K562 (cell line): ENCODE measurements at regions not wholly inside any gene's neighbourhood (a gene's known extent, or its start where the extent isn't known, plus 50 kb on each side); places are given as distances from the start of the nearest gene placed in this dataset.

Experiments
- BRD9 ChIP-seq: fragments of 450-650 bp; IDR thresholded peaks from 2 replicates; pipeline ENCODE4 v1.6.1; 2018; ENCODE audit warnings: low read depth; ENCODE audit not compliant: partially characterized antibody
- ELK3 ChIP-seq: fragments of 450-650 bp; formaldehyde crosslinking; IDR thresholded peaks from 2 replicates; pipeline ENCODE4 v1.4.0; 2020; ENCODE audit warnings: mild to moderate bottlenecking
- FOS ChIP-seq: IDR thresholded peaks from 3 replicates; pipeline ENCODE4 v1.6.1; 2011; ENCODE audit not compliant: insufficient read length; ENCODE audit errors: extremely low read depth
- KLF6 ChIP-seq: fragments of 250-450 bp; sonication (Bioruptor Pico); IDR thresholded peaks from 2 replicates; pipeline ENCODE4 v1.4.0; 2020; ENCODE audit warnings: mild to moderate bottlenecking, moderate library complexity, borderline replicate concordance
- MECOM ChIP-seq: fragments of 250-450 bp; sonication (Bioruptor Pico); IDR thresholded peaks from 2 replicates; pipeline ENCODE4 v1.8.0; 2022; ENCODE audit warnings: inconsistent platforms
- PHF21A ChIP-seq: fragments of 450-650 bp; IDR thresholded peaks from 2 replicates; pipeline ENCODE4 v1.6.1; 2017; ENCODE audit warnings: low read depth, borderline replicate concordance
- PRMT5 ChIP-seq: sonication (generic); formaldehyde crosslinking; IDR thresholded peaks from 2 replicates; pipeline ENCODE4 v1.5.0; 2020; ENCODE audit warnings: missing genetic modification reagents
- THAP7 ChIP-seq: fragments of 250-450 bp; sonication (Bioruptor Pico); IDR thresholded peaks from 2 replicates; pipeline ENCODE4 v1.5.0; 2021
- VEZF1 ChIP-seq: fragments of 200-800 bp; sonication (Bioruptor generic); IDR thresholded peaks from 2 replicates; pipeline ENCODE4 v1.6.1; 2017; ENCODE audit warnings: missing genetic modification characterization, missing compliant biosample characterization
- ZNF740 ChIP-seq, 3 experiments: fragments of 200-800 bp in 1 of 3; sonication (Bioruptor generic) in 1 of 3; sonication (generic) in 1 of 3; formaldehyde crosslinking in 1 of 3; IDR thresholded peaks; 2 replicates each; pipeline versions ENCODE4 v1.6.1 to v1.8.0; 2016 to 2022; ENCODE audit warnings: mild to moderate bottlenecking in 2 of 3, missing compliant biosample characterization in 2 of 3, missing genetic modification characterization in 2 of 3, missing genetic modification reagents in 1 of 3
- ZNF79 ChIP-seq: fragments of 250-450 bp; sonication (Bioruptor Pico); IDR thresholded peaks from 2 replicates; pipeline ENCODE4 v1.4.0; 2020; ENCODE audit warnings: low read depth, mild to moderate bottlenecking, moderate library complexity

- TF ChIP-seq THAP7 (CRISPR knock-in tag), result no peak
- no peak for TF ChIP-seq VEZF1 (CRISPR knock-in tag)
- no peak for TF ChIP-seq KLF6
- TF ChIP-seq MECOM (CRISPR knock-in tag), result no peak
- no peak for TF ChIP-seq PHF21A
- TF ChIP-seq PRMT5 (CRISPR knock-in tag), result no peak
- no peak for TF ChIP-seq FOS
- no peak for TF ChIP-seq ZNF740 (CRISPR knock-in tag; IDR thresholded peaks at IDR 0.05)
- TF ChIP-seq ZNF740 (tag; IDR thresholded peaks at IDR 0.05), result no peak
- no peak for TF ChIP-seq BRD9
- TF ChIP-seq ELK3 (CRISPR knock-in tag), result no peak
- TF ChIP-seq ZNF79 (CRISPR knock-in tag), result no peak
Measured at GRCh38 chr1:61626816-61627215, 98.1 kb downstream of the TM2D1 start (continued).
